ENCODE measurements at regions not wholly inside any gene's neighbourhood (a gene's known extent, or its start where the extent isn't known, plus 50 kb on each side); places are given as distances from the start of the nearest gene placed in this dataset.

DNA sequence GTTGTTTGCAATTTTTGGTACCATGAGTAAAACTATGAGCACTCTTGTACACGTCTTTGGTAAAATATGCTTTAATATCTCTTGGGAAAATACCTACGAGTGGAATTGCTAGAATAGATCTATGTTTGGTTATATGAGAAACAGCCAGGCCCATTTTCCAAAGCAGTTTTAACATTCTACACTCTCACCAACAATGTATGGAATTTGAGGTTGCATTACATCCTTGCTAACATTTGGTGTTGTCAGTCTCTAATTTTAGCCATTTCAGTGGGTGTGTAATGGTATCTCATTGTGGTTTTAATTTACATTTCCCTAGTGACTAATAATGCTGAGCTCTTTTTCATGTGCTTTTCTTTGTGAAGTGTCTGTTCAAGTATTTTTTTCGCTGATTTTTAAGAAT, 118.9 kb upstream of the TCF4 start:
- Histone ChIP-seq H3K4me3 (ENCODE audit: low read depth in 1 of 2, low read length in 2 of 2) (no peak overlapping the region), H3K9me3 (ENCODE audit: insufficient read depth, low read length, severe bottlenecking) (no peaks in the 10 kb centered on the region), H3K27ac (ENCODE audit: low read length) (no peak overlapping the region), H3K79me2 (ENCODE audit: insufficient read depth, low read length) (no peaks in the 10 kb centered on the region), H3K9ac (ENCODE audit: low read depth, low read length) (no peak overlapping the region), H3K4me2 (ENCODE audit: insufficient read depth, low read length) (no peak overlapping the region), H3K27me3 (ENCODE audit: insufficient read depth, low read length, poor library complexity) (no peaks in the 10 kb centered on the region), H3K36me3 (ENCODE audit: insufficient read depth, low read length) (no peaks in the 10 kb centered on the region), H2AFZ (ENCODE audit: low read depth, low read length) (no peak overlapping the region), H4K20me1 (ENCODE audit: insufficient read depth, low read length) (no peaks in the 10 kb centered on the region), H3K4me1 (ENCODE audit: insufficient read depth, low read length) (no peaks in the 10 kb centered on the region)
- DNase-seq (no peak), ATAC-seq (ENCODE audit: insufficient read depth, low read depth) (no peak)
- no peak for TF ChIP-seq EZH2 (IDR thresholded peaks at IDR 0.05; ENCODE audit: borderline replicate concordance, low read depth, low read length, severe bottlenecking)
- TF ChIP-seq, protein P1, sequence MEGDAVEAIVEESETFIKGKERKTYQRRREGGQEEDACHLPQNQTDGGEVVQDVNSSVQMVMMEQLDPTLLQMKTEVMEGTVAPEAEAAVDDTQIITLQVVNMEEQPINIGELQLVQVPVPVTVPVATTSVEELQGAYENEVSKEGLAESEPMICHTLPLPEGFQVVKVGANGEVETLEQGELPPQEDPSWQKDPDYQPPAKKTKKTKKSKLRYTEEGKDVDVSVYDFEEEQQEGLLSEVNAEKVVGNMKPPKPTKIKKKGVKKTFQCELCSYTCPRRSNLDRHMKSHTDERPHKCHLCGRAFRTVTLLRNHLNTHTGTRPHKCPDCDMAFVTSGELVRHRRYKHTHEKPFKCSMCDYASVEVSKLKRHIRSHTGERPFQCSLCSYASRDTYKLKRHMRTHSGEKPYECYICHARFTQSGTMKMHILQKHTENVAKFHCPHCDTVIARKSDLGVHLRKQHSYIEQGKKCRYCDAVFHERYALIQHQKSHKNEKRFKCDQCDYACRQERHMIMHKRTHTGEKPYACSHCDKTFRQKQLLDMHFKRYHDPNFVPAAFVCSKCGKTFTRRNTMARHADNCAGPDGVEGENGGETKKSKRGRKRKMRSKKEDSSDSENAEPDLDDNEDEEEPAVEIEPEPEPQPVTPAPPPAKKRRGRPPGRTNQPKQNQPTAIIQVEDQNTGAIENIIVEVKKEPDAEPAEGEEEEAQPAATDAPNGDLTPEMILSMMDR (IDR thresholded peaks at IDR 0.05; ENCODE audit: borderline replicate concordance, extremely low read depth, low read length, poor library complexity, severe bottlenecking): no peak

DNA sequence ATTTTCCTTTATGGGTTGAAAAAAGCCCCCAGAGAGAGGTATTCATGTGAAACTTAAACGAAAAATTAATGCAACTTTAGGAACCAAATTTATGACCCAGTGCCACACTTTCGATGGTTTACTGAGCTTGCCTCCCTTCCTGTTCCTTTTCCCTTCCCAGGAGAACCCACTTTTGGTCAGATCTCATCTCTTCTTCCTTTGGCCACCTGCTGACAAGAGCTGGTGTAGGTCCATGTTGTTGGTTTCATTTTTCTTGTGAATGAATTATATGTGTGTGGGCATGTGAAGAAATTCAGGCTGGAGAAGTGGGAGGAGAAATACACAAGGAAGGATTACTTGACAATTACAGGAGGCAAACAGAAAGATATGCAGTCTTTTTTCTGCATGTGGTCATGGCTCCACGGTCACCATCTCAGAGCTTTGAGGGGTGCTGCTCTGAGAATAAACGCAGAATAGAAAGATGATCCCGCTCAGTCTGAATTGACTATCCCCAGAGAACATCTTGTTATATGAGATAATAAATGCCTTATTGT, 111.3 kb upstream of the TCF4 start:
- Histone ChIP-seq H3K4me2 (ENCODE audit: insufficient read depth, low read length) (no peak overlapping the region), H2AFZ (ENCODE audit: low read depth, low read length) (no peak overlapping the region), H3K27me3 (ENCODE audit: insufficient read depth, low read length, poor library complexity) (no peaks in the 10 kb centered on the region), H3K36me3 (ENCODE audit: insufficient read depth, low read length) (no peaks in the 10 kb centered on the region), H3K4me3 (ENCODE audit: low read depth in 1 of 2, low read length in 2 of 2) (no peak overlapping the region), H3K79me2 (ENCODE audit: insufficient read depth, low read length) (no peaks in the 10 kb centered on the region), H3K4me1 (ENCODE audit: insufficient read depth, low read length) (no peaks in the 10 kb centered on the region), H3K27ac (ENCODE audit: low read length) (no peak overlapping the region), H3K9me3 (ENCODE audit: insufficient read depth, low read length, severe bottlenecking) (no peaks in the 10 kb centered on the region), H3K9ac (ENCODE audit: low read depth, low read length) (no peak overlapping the region), H4K20me1 (ENCODE audit: insufficient read depth, low read length) (no peaks in the 10 kb centered on the region)
- DNase-seq: no peak
- TF ChIP-seq, protein P1 (IDR thresholded peaks at IDR 0.05; ENCODE audit: borderline replicate concordance, extremely low read depth, low read length, poor library complexity, severe bottlenecking): no peak
- no peak for TF ChIP-seq EZH2 (IDR thresholded peaks at IDR 0.05; ENCODE audit: borderline replicate concordance, low read depth, low read length, severe bottlenecking)
- ATAC-seq (ENCODE audit: insufficient read depth, low read depth): no peak

DNA sequence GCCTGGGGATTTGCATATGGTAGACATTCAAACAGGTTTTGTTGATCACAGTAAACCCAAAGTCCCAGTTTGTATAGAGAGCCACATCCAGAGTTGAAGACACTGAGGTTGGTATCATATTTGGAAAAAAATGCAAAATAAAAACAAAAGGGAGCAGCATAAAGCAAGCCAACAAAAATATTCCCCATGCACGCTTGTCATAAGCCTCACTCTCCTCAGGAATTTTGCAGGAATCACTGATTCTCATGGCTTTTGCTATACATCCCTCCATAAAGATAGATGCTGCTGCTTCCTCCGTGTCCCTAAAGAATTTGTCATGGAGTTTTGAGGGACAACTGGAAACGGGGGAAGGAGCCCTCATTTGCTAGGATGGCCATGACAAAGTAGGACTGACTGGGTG, 108.8 kb upstream of the TCF4 start:
- H3K9ac ChIP-seq (ENCODE audit: low read depth, low read length): no peak overlapping the region
- H3K79me2 ChIP-seq (ENCODE audit: insufficient read depth, low read length): no peaks in the 10 kb centered on the region
- no peaks in the 10 kb centered on the region for H3K36me3 ChIP-seq (ENCODE audit: insufficient read depth, low read length)
- H3K4me3 ChIP-seq (ENCODE audit: low read depth in 1 of 2, low read length in 2 of 2): no peak overlapping the region
- ATAC-seq (ENCODE audit: insufficient read depth, low read depth) (no peak), DNase-seq (no peak)
- no peaks in the 10 kb centered on the region for H3K9me3 ChIP-seq (ENCODE audit: insufficient read depth, low read length, severe bottlenecking)
- no peak overlapping the region for H2AFZ ChIP-seq (ENCODE audit: low read depth, low read length)
- H3K27ac ChIP-seq (ENCODE audit: low read length): no peak overlapping the region
- H3K4me2 ChIP-seq (ENCODE audit: insufficient read depth, low read length): no peak overlapping the region
- H3K4me1 ChIP-seq (ENCODE audit: insufficient read depth, low read length): no peaks in the 10 kb centered on the region
- TF ChIP-seq EZH2 (IDR thresholded peaks at IDR 0.05; ENCODE audit: borderline replicate concordance, low read depth, low read length, severe bottlenecking): no peak
- TF ChIP-seq, protein P1 (IDR thresholded peaks at IDR 0.05; ENCODE audit: borderline replicate concordance, extremely low read depth, low read length, poor library complexity, severe bottlenecking): no peak
- no peaks in the 10 kb centered on the region for H3K27me3 ChIP-seq (ENCODE audit: insufficient read depth, low read length, poor library complexity)
- H4K20me1 ChIP-seq (ENCODE audit: insufficient read depth, low read length): no peaks in the 10 kb centered on the region

DNA sequence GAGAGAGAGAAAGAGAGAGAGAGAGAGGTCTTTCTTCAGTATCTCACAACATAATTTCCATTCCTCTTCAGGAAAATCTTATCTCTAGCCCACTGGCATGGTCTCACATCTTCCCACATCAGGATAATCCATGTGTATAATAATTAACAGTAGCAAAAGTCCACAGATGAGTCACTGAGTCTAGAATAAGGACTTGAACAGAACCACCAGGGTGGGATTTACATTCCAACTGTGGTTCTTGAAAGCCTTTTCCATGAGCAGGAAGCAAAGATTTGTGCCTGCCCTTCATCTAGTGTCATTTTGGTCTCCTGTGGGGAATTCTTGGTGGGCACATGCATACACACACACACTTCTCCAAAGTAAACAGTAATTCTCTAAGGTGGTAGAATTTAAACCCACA, 107.1 kb upstream of the TCF4 start:
- Histone ChIP-seq H3K4me3 (ENCODE audit: low read depth in 1 of 2, low read length in 2 of 2) (no peak overlapping the region), H3K9ac (ENCODE audit: low read depth, low read length) (no peak overlapping the region), H3K4me1 (ENCODE audit: insufficient read depth, low read length) (no peaks in the 10 kb centered on the region), H3K9me3 (ENCODE audit: insufficient read depth, low read length, severe bottlenecking) (no peaks in the 10 kb centered on the region), H3K27me3 (ENCODE audit: insufficient read depth, low read length, poor library complexity) (no peaks in the 10 kb centered on the region), H3K27ac (ENCODE audit: low read length) (no peak overlapping the region), H2AFZ (ENCODE audit: low read depth, low read length) (no peak overlapping the region), H3K36me3 (ENCODE audit: insufficient read depth, low read length) (no peaks in the 10 kb centered on the region), H3K79me2 (ENCODE audit: insufficient read depth, low read length) (no peaks in the 10 kb centered on the region), H4K20me1 (ENCODE audit: insufficient read depth, low read length) (no peaks in the 10 kb centered on the region), H3K4me2 (ENCODE audit: insufficient read depth, low read length) (no peak overlapping the region)
- DNase-seq (no peak), ATAC-seq (ENCODE audit: insufficient read depth, low read depth) (no peak)
- TF ChIP-seq, protein P1 (IDR thresholded peaks at IDR 0.05; ENCODE audit: borderline replicate concordance, extremely low read depth, low read length, poor library complexity, severe bottlenecking): no peak
- no peak for TF ChIP-seq EZH2 (IDR thresholded peaks at IDR 0.05; ENCODE audit: borderline replicate concordance, low read depth, low read length, severe bottlenecking)
